ENCODE measurements at regions not wholly inside any gene's neighbourhood (a gene's known extent, or its start where the extent isn't known, plus 50 kb on each side); places are given as distances from the start of the nearest gene placed in this dataset.

GRCh38 chr3:174777813-174778212, 81.3 kb upstream of the NAALADL2 start:
- Histone ChIP-seq H3K79me2 (ENCODE audit: insufficient read depth, low read length) (no peaks in the 10 kb centered on the region), H3K9ac (ENCODE audit: low read length) (no peak overlapping the region), H3K9me3 (ENCODE audit: insufficient read depth, low read length) (no peaks in the 10 kb centered on the region)

DNA sequence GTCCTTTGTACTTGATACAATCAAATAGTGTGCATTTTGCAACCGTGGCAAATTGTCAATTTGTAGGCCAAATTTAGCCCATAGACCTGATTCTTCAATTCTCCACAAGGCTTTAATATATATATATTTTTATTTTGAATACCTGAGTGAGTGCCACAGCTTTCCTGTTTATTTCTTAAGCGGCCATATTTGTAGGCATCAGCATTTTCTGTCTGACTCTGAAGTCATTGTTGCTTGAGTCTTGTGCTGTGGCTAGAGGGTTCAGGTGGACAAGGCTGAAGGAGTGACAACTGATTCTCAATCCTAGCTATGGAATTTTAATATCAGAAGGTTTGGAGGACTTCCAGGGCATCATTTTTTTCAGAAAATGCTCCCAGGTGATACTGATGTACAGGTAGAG, 75.6 kb upstream of the NAALADL2 start:
- H3K27me3 ChIP-seq (ENCODE audit: low read length) = no peaks in the 10 kb centered on the region
- H3K4me2 ChIP-seq (ENCODE audit: low read depth, low read length, poor library complexity, severe bottlenecking) = no peak overlapping the region
- no peak overlapping the region for H3K9ac ChIP-seq (ENCODE audit: low read length)
- no peaks in the 10 kb centered on the region for H3K9me2 ChIP-seq (replicated peaks; ENCODE audit: insufficient read depth, low read length)
- no peaks in the 10 kb centered on the region for H3K36me3 ChIP-seq (ENCODE audit: low read length)
- no peaks in the 10 kb centered on the region for H3K9me3 ChIP-seq (ENCODE audit: insufficient read depth, low read length)
- no peak overlapping the region for H3K27ac ChIP-seq (ENCODE audit: low read depth, low read length)
- H3K79me2 ChIP-seq (ENCODE audit: insufficient read depth, low read length) = no peaks in the 10 kb centered on the region
- no peaks in the 10 kb centered on the region for H3F3A ChIP-seq (ENCODE audit: insufficient read depth)
- no peak for TF ChIP-seq CTCF (IDR thresholded peaks at IDR 0.05; ENCODE audit: insufficient read depth, low read length, poor library complexity, severe bottlenecking)
- no peak for TF ChIP-seq EZH2phosphoT487 (conservative IDR thresholded peaks at IDR 0.05; ENCODE audit: low read length)
- no peak overlapping the region for H2AFZ ChIP-seq (ENCODE audit: low read depth, low read length, severe bottlenecking)
- no peak overlapping the region for H3K4me3 ChIP-seq (ENCODE audit: insufficient read depth, low read length, poor library complexity, severe bottlenecking)
- H4K20me1 ChIP-seq (ENCODE audit: low read depth, low read length) = no peaks in the 10 kb centered on the region

More at GRCh38 chr3:174777813-174778212, 81.3 kb upstream of the NAALADL2 start:
- Histone ChIP-seq H3K4me2 (ENCODE audit: low read depth, low read length, poor library complexity, severe bottlenecking) (no peak overlapping the region), H3K27me3 (ENCODE audit: low read length) (no peaks in the 10 kb centered on the region), H3K9me2 (replicated peaks; ENCODE audit: insufficient read depth, low read length) (no peaks in the 10 kb centered on the region), H2AFZ (ENCODE audit: low read depth, low read length, severe bottlenecking) (no peak overlapping the region), H3K27ac (ENCODE audit: low read depth, low read length) (no peak overlapping the region), H3K36me3 (ENCODE audit: low read length) (no peaks in the 10 kb centered on the region), H4K20me1 (ENCODE audit: low read depth, low read length) (no peaks in the 10 kb centered on the region), H3F3A (ENCODE audit: insufficient read depth) (no peaks in the 10 kb centered on the region), H3K4me3 (ENCODE audit: insufficient read depth, low read length, poor library complexity, severe bottlenecking) (no peak overlapping the region)
- TF ChIP-seq CTCF (IDR thresholded peaks at IDR 0.05; ENCODE audit: insufficient read depth, low read length, poor library complexity, severe bottlenecking) (no peak), EZH2phosphoT487 (conservative IDR thresholded peaks at IDR 0.05; ENCODE audit: low read length) (no peak)

GRCh38 chr3:174784206-174784934, 74.8 kb upstream of the NAALADL2 start:
- no peaks in the 10 kb centered on the region for H3K9me3 ChIP-seq (ENCODE audit: insufficient read depth, low read length)
- H3K79me2 ChIP-seq (ENCODE audit: insufficient read depth, low read length) = no peaks in the 10 kb centered on the region
- TF ChIP-seq EZH2phosphoT487 (conservative IDR thresholded peaks at IDR 0.05; ENCODE audit: low read length) (no peak), CTCF (IDR thresholded peaks at IDR 0.05; ENCODE audit: insufficient read depth, low read length, poor library complexity, severe bottlenecking) (no peak)
- H4K20me1 ChIP-seq (ENCODE audit: low read depth, low read length) = no peaks in the 10 kb centered on the region
- H3K27ac ChIP-seq (ENCODE audit: low read depth, low read length) = no peak overlapping the region
- no peaks in the 10 kb centered on the region for H3F3A ChIP-seq (ENCODE audit: insufficient read depth)
- H3K9me2 ChIP-seq (replicated peaks; ENCODE audit: insufficient read depth, low read length) = no peaks in the 10 kb centered on the region
- no peak overlapping the region for H3K9ac ChIP-seq (ENCODE audit: low read length)
- H3K4me3 ChIP-seq (ENCODE audit: insufficient read depth, low read length, poor library complexity, severe bottlenecking) = no peak overlapping the region
- H2AFZ ChIP-seq (ENCODE audit: low read depth, low read length, severe bottlenecking) = no peak overlapping the region
- no peaks in the 10 kb centered on the region for H3K36me3 ChIP-seq (ENCODE audit: low read length)
- H3K27me3 ChIP-seq (ENCODE audit: low read length) = no peaks in the 10 kb centered on the region
- no peak overlapping the region for H3K4me2 ChIP-seq (ENCODE audit: low read depth, low read length, poor library complexity, severe bottlenecking)
